ENCODE measurements at regions not wholly inside any gene's neighbourhood (a gene's known extent, or its start where the extent isn't known, plus 50 kb on each side); places are given as distances from the start of the nearest gene placed in this dataset.

DNA sequence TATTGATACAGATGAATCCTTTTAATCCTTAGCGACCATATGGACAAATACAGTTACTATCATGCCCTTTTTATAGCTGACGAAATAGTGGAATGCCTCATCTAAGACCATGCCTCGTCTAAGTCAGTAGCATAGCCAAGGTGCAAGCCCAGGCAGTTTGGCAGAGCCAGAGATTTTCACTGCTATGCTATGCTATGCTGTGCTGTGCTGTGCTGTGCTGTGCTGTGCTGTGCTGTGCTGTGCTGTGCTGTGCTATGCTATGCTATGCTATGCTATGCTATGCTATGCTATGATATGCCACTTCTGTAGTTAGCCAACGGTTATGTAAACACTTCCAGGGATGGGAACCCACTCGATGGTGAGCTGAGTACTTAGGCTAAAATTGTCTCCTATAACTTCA, 91.6 kb upstream of the MAP4K3 start:
- Histone ChIP-seq H3K4me3 (ENCODE audit: low read depth in 2 of 2, low read length in 2 of 2) (no peak overlapping the region), H3K9me3 (ENCODE audit: control insufficient read depth, insufficient read depth, low read depth, low read length) (no peaks in the 10 kb centered on the region), H3K4me1 (ENCODE audit: control insufficient read depth, insufficient read depth, low read length) (no peaks in the 10 kb centered on the region), H3K27ac (ENCODE audit: low read length) (no peak overlapping the region), H3K36me3 (ENCODE audit: control insufficient read depth, insufficient read depth, low read length) (no peaks in the 10 kb centered on the region), H3K27me3 (ENCODE audit: control insufficient read depth, insufficient read depth, low read length) (no peaks in the 10 kb centered on the region)
- in situ Hi-C loops (cut with HindIII; ENCODE audit: low pct_unique_long_range_greater_than_20kb, low sequenced_read_pairs) (no loop called here), intact Hi-C loops (cut with micrococcal nuclease; ENCODE audit: unreplicated experiment) (no loop called here)
- CTCF ChIA-PET = no interaction called here
- no peak; the same call in 1 of the 2 replicates for ATAC-seq
- BruUV-seq (replicated peaks) = no TSS peak
- POLR2A ChIA-PET = no interaction called here
- TF ChIP-seq POLR2AphosphoS5 (IDR thresholded peaks at IDR 0.05; ENCODE audit: low read depth, low read length) = no peak
- TF ChIP-seq, protein P1, sequence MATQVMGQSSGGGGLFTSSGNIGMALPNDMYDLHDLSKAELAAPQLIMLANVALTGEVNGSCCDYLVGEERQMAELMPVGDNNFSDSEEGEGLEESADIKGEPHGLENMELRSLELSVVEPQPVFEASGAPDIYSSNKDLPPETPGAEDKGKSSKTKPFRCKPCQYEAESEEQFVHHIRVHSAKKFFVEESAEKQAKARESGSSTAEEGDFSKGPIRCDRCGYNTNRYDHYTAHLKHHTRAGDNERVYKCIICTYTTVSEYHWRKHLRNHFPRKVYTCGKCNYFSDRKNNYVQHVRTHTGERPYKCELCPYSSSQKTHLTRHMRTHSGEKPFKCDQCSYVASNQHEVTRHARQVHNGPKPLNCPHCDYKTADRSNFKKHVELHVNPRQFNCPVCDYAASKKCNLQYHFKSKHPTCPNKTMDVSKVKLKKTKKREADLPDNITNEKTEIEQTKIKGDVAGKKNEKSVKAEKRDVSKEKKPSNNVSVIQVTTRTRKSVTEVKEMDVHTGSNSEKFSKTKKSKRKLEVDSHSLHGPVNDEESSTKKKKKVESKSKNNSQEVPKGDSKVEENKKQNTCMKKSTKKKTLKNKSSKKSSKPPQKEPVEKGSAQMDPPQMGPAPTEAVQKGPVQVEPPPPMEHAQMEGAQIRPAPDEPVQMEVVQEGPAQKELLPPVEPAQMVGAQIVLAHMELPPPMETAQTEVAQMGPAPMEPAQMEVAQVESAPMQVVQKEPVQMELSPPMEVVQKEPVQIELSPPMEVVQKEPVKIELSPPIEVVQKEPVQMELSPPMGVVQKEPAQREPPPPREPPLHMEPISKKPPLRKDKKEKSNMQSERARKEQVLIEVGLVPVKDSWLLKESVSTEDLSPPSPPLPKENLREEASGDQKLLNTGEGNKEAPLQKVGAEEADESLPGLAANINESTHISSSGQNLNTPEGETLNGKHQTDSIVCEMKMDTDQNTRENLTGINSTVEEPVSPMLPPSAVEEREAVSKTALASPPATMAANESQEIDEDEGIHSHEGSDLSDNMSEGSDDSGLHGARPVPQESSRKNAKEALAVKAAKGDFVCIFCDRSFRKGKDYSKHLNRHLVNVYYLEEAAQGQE (IDR thresholded peaks at IDR 0.05; ENCODE audit: insufficient read depth in 1 of 2, low read depth in 2 of 2, low read length in 1 of 2) = no peak
- no peak for TF ChIP-seq SIN3A (IDR thresholded peaks at IDR 0.05; ENCODE audit: borderline replicate concordance, insufficient read depth, low read depth, low read length)
- TF ChIP-seq TCF7L2 (IDR thresholded peaks at IDR 0.05; ENCODE audit: low read depth, low read length) = no peak
- DNase-seq (ENCODE audit: low read depth, low spot score) = no peak

DNA sequence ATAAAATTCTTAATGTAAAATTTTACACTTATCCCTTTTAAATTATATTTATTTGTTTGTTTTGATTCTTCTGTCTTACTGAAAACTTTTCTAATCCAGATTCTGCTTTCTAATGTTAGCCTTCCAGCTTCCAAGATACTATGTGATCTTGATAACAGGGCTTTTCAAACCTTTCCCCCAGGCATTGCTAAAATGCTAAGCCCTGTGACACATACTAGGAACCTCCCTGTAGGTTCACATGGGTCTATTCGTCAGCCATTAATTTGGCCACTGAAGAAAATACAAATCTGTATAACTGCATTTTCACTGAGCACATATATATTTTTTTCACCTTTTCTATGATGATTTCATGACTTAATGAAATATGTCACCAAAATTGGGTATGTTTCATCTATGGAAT, 92.8 kb upstream of the MAP4K3 start:
- Histone ChIP-seq H3K4me3 (ENCODE audit: low read depth in 2 of 2, low read length in 2 of 2) (no peak overlapping the region), H3K4me1 (ENCODE audit: control insufficient read depth, insufficient read depth, low read length) (no peaks in the 10 kb centered on the region), H3K27ac (ENCODE audit: low read length) (no peak overlapping the region), H3K9me3 (ENCODE audit: control insufficient read depth, insufficient read depth, low read depth, low read length) (no peaks in the 10 kb centered on the region), H3K36me3 (ENCODE audit: control insufficient read depth, insufficient read depth, low read length) (no peaks in the 10 kb centered on the region), H3K27me3 (ENCODE audit: control insufficient read depth, insufficient read depth, low read length) (no peaks in the 10 kb centered on the region)
- in situ Hi-C loops (cut with HindIII; ENCODE audit: low pct_unique_long_range_greater_than_20kb, low sequenced_read_pairs) (no loop called here), intact Hi-C loops (cut with micrococcal nuclease; ENCODE audit: unreplicated experiment) (no loop called here)
- no TSS peak for BruUV-seq (replicated peaks)
- POLR2A ChIA-PET = no interaction called here
- ATAC-seq = no peak
- TF ChIP-seq, protein P2, sequence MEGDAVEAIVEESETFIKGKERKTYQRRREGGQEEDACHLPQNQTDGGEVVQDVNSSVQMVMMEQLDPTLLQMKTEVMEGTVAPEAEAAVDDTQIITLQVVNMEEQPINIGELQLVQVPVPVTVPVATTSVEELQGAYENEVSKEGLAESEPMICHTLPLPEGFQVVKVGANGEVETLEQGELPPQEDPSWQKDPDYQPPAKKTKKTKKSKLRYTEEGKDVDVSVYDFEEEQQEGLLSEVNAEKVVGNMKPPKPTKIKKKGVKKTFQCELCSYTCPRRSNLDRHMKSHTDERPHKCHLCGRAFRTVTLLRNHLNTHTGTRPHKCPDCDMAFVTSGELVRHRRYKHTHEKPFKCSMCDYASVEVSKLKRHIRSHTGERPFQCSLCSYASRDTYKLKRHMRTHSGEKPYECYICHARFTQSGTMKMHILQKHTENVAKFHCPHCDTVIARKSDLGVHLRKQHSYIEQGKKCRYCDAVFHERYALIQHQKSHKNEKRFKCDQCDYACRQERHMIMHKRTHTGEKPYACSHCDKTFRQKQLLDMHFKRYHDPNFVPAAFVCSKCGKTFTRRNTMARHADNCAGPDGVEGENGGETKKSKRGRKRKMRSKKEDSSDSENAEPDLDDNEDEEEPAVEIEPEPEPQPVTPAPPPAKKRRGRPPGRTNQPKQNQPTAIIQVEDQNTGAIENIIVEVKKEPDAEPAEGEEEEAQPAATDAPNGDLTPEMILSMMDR (IDR thresholded peaks at IDR 0.05) = no peak
- TF ChIP-seq, protein P1 (IDR thresholded peaks at IDR 0.05; ENCODE audit: insufficient read depth in 1 of 2, low read depth in 2 of 2, low read length in 1 of 2) = no peak
- TF ChIP-seq SIN3A (IDR thresholded peaks at IDR 0.05; ENCODE audit: borderline replicate concordance, insufficient read depth, low read depth, low read length) (no peak), POLR2AphosphoS5 (IDR thresholded peaks at IDR 0.05; ENCODE audit: low read depth, low read length) (no peak), TCF7L2 (IDR thresholded peaks at IDR 0.05; ENCODE audit: low read depth, low read length) (no peak)
- CTCF ChIA-PET = no interaction called here
- DNase-seq (ENCODE audit: low read depth, low spot score) = no peak

Data from Panc1 (cell line).